MM.1S (cell line): ENCODE measurements at regions not wholly inside any gene's neighbourhood (a gene's known extent, or its start where the extent isn't known, plus 50 kb on each side); places are given as distances from the start of the nearest gene placed in this dataset.

ENCODE experiments used
- DNase-seq: peaks from one replicate; pipeline ENCODE4 v3.0.0-alpha.2; 2015
- H2AFZ ChIP-seq: fragments of 300-600 bp; sonication (generic); 2 replicates; pipeline ENCODE4 v1.6.0; 2016; ENCODE audit warnings: antibody characterized with exemption, low read length
- H3F3A ChIP-seq: fragments of 300-600 bp; sonication (generic); 2 replicates; pipeline ENCODE4 v1.6.1; 2016; ENCODE audit warnings: mild to moderate bottlenecking, antibody characterized with exemption, low read length, moderate library complexity, mixed read lengths; ENCODE audit not compliant: insufficient read depth
- H3K27ac ChIP-seq: fragments of 300-600 bp; sonication (generic); 2 replicates; pipeline ENCODE4 v1.5.1; 2016; ENCODE audit warnings: mild to moderate bottlenecking, low read length
- H3K27me3 ChIP-seq: fragments of 300-600 bp; sonication (generic); replicated peaks from 2 replicates; pipeline ENCODE4 v1.6.0; 2016; ENCODE audit warnings: low read length; ENCODE audit not compliant: insufficient read depth
- H3K36me3 ChIP-seq: fragments of 300-600 bp; sonication (generic); replicated peaks from 2 replicates; pipeline ENCODE4 v1.6.1; 2016; ENCODE audit warnings: mild to moderate bottlenecking, low read length, mixed read lengths; ENCODE audit not compliant: insufficient read depth
- H3K4me1 ChIP-seq: fragments of 300-600 bp; sonication (generic); 2 replicates; pipeline ENCODE4 v1.6.1; 2016; ENCODE audit warnings: low read length, mixed read lengths
- H3K4me2 ChIP-seq: fragments of 300-600 bp; sonication (generic); 2 replicates; pipeline ENCODE4 v1.6.0; 2016; ENCODE audit warnings: low read depth, low read length
- H3K4me3 ChIP-seq: fragments of 300-600 bp; sonication (generic); 2 replicates; pipeline ENCODE4 v1.5.1; 2016; ENCODE audit warnings: low read length, mixed read lengths
- H3K79me2 ChIP-seq: fragments of 300-600 bp; sonication (generic); 2 replicates; pipeline ENCODE4 v1.6.1; 2016; ENCODE audit warnings: mixed run types, low read length, mixed read lengths
- H3K9ac ChIP-seq: fragments of 300-600 bp; sonication (generic); 2 replicates; pipeline ENCODE4 v1.6.1; 2016; ENCODE audit warnings: low read length, mixed read lengths
- H3K9me2 ChIP-seq: fragments of 300-600 bp; sonication (generic); replicated peaks from 2 replicates; pipeline ENCODE4 v1.6.1; 2016; ENCODE audit warnings: mild to moderate bottlenecking, low read length, mixed read lengths; ENCODE audit not compliant: insufficient read depth
- H3K9me3 ChIP-seq: fragments of 300-600 bp; sonication (generic); replicated peaks from 2 replicates; pipeline ENCODE4 v1.6.1; 2016; ENCODE audit warnings: mild to moderate bottlenecking, low read length, mixed read lengths; ENCODE audit not compliant: insufficient read depth
- H4K20me1 ChIP-seq: fragments of 300-600 bp; sonication (generic); 2 replicates; pipeline ENCODE4 v1.6.1; 2016; ENCODE audit warnings: mild to moderate bottlenecking, low read length, moderate library complexity, mixed read lengths; ENCODE audit not compliant: insufficient read depth
- CTCF ChIP-seq: fragments of 300-600 bp; sonication (generic); IDR thresholded peaks from 2 replicates; pipeline ENCODE4 v1.5.1; 2016; ENCODE audit warnings: antibody characterized with exemption, low read length, mixed read lengths
- EZH2 ChIP-seq: fragments of 300-600 bp; sonication (generic); optimal IDR thresholded peaks from 2 replicates; pipeline ENCODE3; 2017; ENCODE audit warnings: low read depth, mild to moderate bottlenecking, antibody characterized with exemption, low read length, mixed read lengths
- EZH2phosphoT487 ChIP-seq: fragments of 300-600 bp; sonication (generic); IDR thresholded peaks from 2 replicates; pipeline ENCODE4 v1.6.1; 2018; ENCODE audit warnings: antibody characterized with exemption, low read length

GRCh38 chr14:71300566-71301330 is 393.5 kb downstream of the PCNX1 start:
- Histone ChIP-seq H3K4me2 (no peak overlapping the region), H3K9me3 (no peaks in the 10 kb centered on the region), H3K79me2 (no peaks in the 10 kb centered on the region), H3K4me3 (no peak overlapping the region), H4K20me1 (no peaks in the 10 kb centered on the region), H3K36me3 (no peaks in the 10 kb centered on the region), H3K9ac (no peak overlapping the region), H3K27ac (no peak overlapping the region), H2AFZ (no peak overlapping the region), H3K27me3 (no peaks in the 10 kb centered on the region), H3F3A (no peaks in the 10 kb centered on the region), H3K4me1 (no peaks in the 10 kb centered on the region), H3K9me2 (no peaks in the 10 kb centered on the region)
- TF ChIP-seq EZH2phosphoT487 (no peak), CTCF (no peak), EZH2 (no peak)
- no peak for DNase-seq

- H3F3A ChIP-seq = no peaks in the 10 kb centered on the region
- no peaks in the 10 kb centered on the region for H3K27me3 ChIP-seq
- no peaks in the 10 kb centered on the region for H3K79me2 ChIP-seq
- H3K4me2 ChIP-seq = no peak overlapping the region
- no peaks in the 10 kb centered on the region for H3K9me3 ChIP-seq
- no peaks in the 10 kb centered on the region for H3K9me2 ChIP-seq
- no peaks in the 10 kb centered on the region for H4K20me1 ChIP-seq
- TF ChIP-seq EZH2 (no peak), EZH2phosphoT487 (no peak), CTCF (no peak)
- DNase-seq = no peak
- H3K9ac ChIP-seq = no peak overlapping the region
- H3K4me3 ChIP-seq = no peak overlapping the region
- no peaks in the 10 kb centered on the region for H3K4me1 ChIP-seq
- H3K27ac ChIP-seq = no peak overlapping the region
- H2AFZ ChIP-seq = no peak overlapping the region
- no peaks in the 10 kb centered on the region for H3K36me3 ChIP-seq
Observed at GRCh38 chr14:71301611-71302010, 394.4 kb downstream of the PCNX1 start.

- no peaks in the 10 kb centered on the region for H3K9me2 ChIP-seq
- H3F3A ChIP-seq = no peaks in the 10 kb centered on the region
- H4K20me1 ChIP-seq = no peaks in the 10 kb centered on the region
- no peaks in the 10 kb centered on the region for H3K4me1 ChIP-seq
- TF ChIP-seq EZH2phosphoT487 (no peak), CTCF (no peak), EZH2 (no peak)
- H3K27ac ChIP-seq = no peak overlapping the region
- no peak overlapping the region for H3K4me3 ChIP-seq
- DNase-seq = no peak
- H3K36me3 ChIP-seq = no peaks in the 10 kb centered on the region
- no peaks in the 10 kb centered on the region for H3K79me2 ChIP-seq
- H2AFZ ChIP-seq = no peak overlapping the region
- H3K9me3 ChIP-seq = no peaks in the 10 kb centered on the region
- no peak overlapping the region for H3K9ac ChIP-seq
- no peak overlapping the region for H3K4me2 ChIP-seq
- H3K27me3 ChIP-seq = no peaks in the 10 kb centered on the region
Observed at GRCh38 chr14:71304690-71305089, 397.4 kb downstream of the PCNX1 start.
